DND-41 (cell line): ENCODE measurements at regions not wholly inside any gene's neighbourhood (a gene's known extent, or its start where the extent isn't known, plus 50 kb on each side); places are given as distances from the start of the nearest gene placed in this dataset.

ENCODE experiments used
- ATAC-seq: fragments of 200-7000 bp; cut with Tn5 transposase; 3 replicates; pipeline ENCODE4 v1.9.1; 2021; ENCODE audit warnings: low read depth; ENCODE audit not compliant: insufficient read depth
- DNase-seq: peaks from one replicate; pipeline ENCODE4 v3.0.0-alpha.2; 2020
- H2AFZ ChIP-seq: 2 replicates; pipeline ENCODE4 v1.6.0; 2012; ENCODE audit warnings: low read depth, low read length
- H3K27ac ChIP-seq: 2 replicates; pipeline ENCODE4 v1.5.1; 2012; ENCODE audit warnings: low read length, inconsistent platforms
- H3K27me3 ChIP-seq: fragments of 200-600 bp; sonication (generic); 2 replicates; pipeline ENCODE4 v1.6.0; 2012; ENCODE audit warnings: low read length, mild to moderate bottlenecking, inconsistent platforms; ENCODE audit not compliant: insufficient read depth, poor library complexity
- H3K36me3 ChIP-seq: 2 replicates; pipeline ENCODE4 v1.5.1; 2012; ENCODE audit warnings: low read length, inconsistent platforms; ENCODE audit not compliant: insufficient read depth
- H3K4me1 ChIP-seq: 2 replicates; pipeline ENCODE4 v1.5.1; 2012; ENCODE audit warnings: mild to moderate bottlenecking, low read length; ENCODE audit not compliant: insufficient read depth
- H3K4me2 ChIP-seq: 2 replicates; pipeline ENCODE4 v1.6.0; 2012; ENCODE audit warnings: mild to moderate bottlenecking, moderate library complexity, low read length, inconsistent platforms; ENCODE audit not compliant: insufficient read depth
- H3K4me3 ChIP-seq, 2 experiments: fragments of 200-600 bp in 1 of 2; shearing (Covaris generic) in 1 of 2; 2 replicates each; pipeline ENCODE4 v1.5.1; 2012 to 2016; ENCODE audit warnings: inconsistent platforms in 2 of 2, low read length in 2 of 2, mild to moderate bottlenecking in 2 of 2, low read depth in 1 of 2, moderate library complexity in 1 of 2
- H3K79me2 ChIP-seq: 2 replicates; pipeline ENCODE4 v1.6.0; 2012; ENCODE audit warnings: low read length, inconsistent platforms; ENCODE audit not compliant: insufficient read depth
- H3K9ac ChIP-seq: 2 replicates; pipeline ENCODE4 v1.6.0; 2012; ENCODE audit warnings: low read depth, mild to moderate bottlenecking, inconsistent platforms, low read length, moderate library complexity
- H3K9me3 ChIP-seq: 2 replicates; pipeline ENCODE4 v1.5.1; 2012; ENCODE audit warnings: low read length, moderate library complexity, mild to moderate bottlenecking, inconsistent platforms; ENCODE audit not compliant: insufficient read depth, severe bottlenecking
- H4K20me1 ChIP-seq: 2 replicates; pipeline ENCODE4 v1.6.0; 2012; ENCODE audit warnings: low read length; ENCODE audit not compliant: insufficient read depth
- EZH2 ChIP-seq: IDR thresholded peaks from 3 replicates; pipeline ENCODE4 v1.6.1; 2012; ENCODE audit warnings: borderline replicate concordance, low read depth, mild to moderate bottlenecking, moderate library complexity, low read length, inconsistent platforms; ENCODE audit not compliant: severe bottlenecking
- TF ChIP-seq, protein P1 (sequence below): IDR thresholded peaks from 2 replicates; pipeline ENCODE4 v1.5.1; 2012; ENCODE audit warnings: borderline replicate concordance, low read length, moderate library complexity, mild to moderate bottlenecking; ENCODE audit not compliant: poor library complexity, severe bottlenecking; ENCODE audit errors: extremely low read depth

DNA sequence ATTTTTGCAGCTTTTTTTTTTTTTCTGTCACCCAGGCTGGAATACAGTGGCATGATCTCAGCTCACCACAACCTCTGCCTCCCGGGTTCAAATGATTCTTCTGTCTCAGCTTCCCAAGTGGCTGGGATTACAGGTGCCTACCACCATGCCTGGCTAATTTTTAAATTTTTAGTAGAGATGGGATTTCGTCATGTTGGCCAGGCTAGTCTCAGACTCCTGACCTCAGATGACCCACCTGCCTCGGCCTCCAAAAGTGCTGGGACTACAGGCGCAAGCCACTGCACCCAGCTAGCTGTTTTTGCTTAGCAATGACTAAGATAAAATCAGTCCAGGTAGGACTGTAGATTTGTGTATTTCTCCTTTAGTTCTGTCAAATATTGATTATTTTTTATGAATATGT is 403.7 kb downstream of the PID1 start:
- Histone ChIP-seq H3K79me2 (no peaks in the 10 kb centered on the region), H3K4me2 (no peak overlapping the region), H3K9ac (no peak overlapping the region), H3K4me3 (no peak overlapping the region), H3K4me1 (no peaks in the 10 kb centered on the region), H3K36me3 (no peaks in the 10 kb centered on the region), H3K9me3 (peaks cover 3% of the 10 kb centered on the region), H3K27ac (no peak overlapping the region), H2AFZ (no peak overlapping the region), H3K27me3 (no peaks in the 10 kb centered on the region), H4K20me1 (no peaks in the 10 kb centered on the region)
- no peak for TF ChIP-seq EZH2
- TF ChIP-seq, protein P1, sequence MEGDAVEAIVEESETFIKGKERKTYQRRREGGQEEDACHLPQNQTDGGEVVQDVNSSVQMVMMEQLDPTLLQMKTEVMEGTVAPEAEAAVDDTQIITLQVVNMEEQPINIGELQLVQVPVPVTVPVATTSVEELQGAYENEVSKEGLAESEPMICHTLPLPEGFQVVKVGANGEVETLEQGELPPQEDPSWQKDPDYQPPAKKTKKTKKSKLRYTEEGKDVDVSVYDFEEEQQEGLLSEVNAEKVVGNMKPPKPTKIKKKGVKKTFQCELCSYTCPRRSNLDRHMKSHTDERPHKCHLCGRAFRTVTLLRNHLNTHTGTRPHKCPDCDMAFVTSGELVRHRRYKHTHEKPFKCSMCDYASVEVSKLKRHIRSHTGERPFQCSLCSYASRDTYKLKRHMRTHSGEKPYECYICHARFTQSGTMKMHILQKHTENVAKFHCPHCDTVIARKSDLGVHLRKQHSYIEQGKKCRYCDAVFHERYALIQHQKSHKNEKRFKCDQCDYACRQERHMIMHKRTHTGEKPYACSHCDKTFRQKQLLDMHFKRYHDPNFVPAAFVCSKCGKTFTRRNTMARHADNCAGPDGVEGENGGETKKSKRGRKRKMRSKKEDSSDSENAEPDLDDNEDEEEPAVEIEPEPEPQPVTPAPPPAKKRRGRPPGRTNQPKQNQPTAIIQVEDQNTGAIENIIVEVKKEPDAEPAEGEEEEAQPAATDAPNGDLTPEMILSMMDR, result no peak
- DNase-seq (no peak), ATAC-seq (no peak)

DNA sequence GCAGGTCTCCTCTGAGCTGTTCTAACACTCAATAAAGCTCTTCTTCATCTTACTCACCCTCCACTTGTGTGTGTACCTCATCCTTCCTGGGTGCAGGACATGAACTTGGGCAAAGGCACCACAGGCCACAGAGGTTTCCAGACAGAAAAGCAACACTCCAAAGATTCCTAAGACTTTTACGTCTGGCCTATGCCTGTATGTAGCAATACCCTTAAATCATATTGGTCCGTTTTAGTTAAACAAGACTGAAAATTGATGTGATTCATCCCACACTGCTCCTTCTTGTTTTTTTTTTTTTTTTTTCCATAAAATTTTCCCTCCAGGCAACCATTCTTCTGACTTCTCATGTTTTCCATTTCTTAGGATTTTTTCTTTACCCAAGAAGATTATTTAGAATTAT is 404.3 kb downstream of the PID1 start:
- Histone ChIP-seq H3K27ac (no peak overlapping the region), H2AFZ (no peak overlapping the region), H3K9ac (no peak overlapping the region), H4K20me1 (no peaks in the 10 kb centered on the region), H3K79me2 (no peaks in the 10 kb centered on the region), H3K9me3 (peaks cover 3% of the 10 kb centered on the region), H3K4me2 (no peak overlapping the region), H3K27me3 (no peaks in the 10 kb centered on the region), H3K36me3 (no peaks in the 10 kb centered on the region), H3K4me3 (no peak overlapping the region), H3K4me1 (no peaks in the 10 kb centered on the region)
- ATAC-seq (no peak), DNase-seq (no peak)
- TF ChIP-seq, protein P1, result no peak
- TF ChIP-seq EZH2, result no peak

GRCh38 chr2:228866044-228866443 is 405.0 kb downstream of the PID1 start:
- no peaks in the 10 kb centered on the region for H3K79me2 ChIP-seq
- no peak overlapping the region for H3K4me2 ChIP-seq
- no peak overlapping the region for H2AFZ ChIP-seq
- DNase-seq (no peak), ATAC-seq (no peak)
- H3K9me3 ChIP-seq, result peaks cover 3% of the 10 kb centered on the region
- H3K9ac ChIP-seq, result no peak overlapping the region
- no peak overlapping the region for H3K4me3 ChIP-seq
- TF ChIP-seq EZH2, result no peak
- TF ChIP-seq, protein P1, result no peak
- no peaks in the 10 kb centered on the region for H3K4me1 ChIP-seq
- no peaks in the 10 kb centered on the region for H3K36me3 ChIP-seq
- no peaks in the 10 kb centered on the region for H4K20me1 ChIP-seq
- H3K27me3 ChIP-seq, result no peaks in the 10 kb centered on the region
- H3K27ac ChIP-seq, result no peak overlapping the region

DNA sequence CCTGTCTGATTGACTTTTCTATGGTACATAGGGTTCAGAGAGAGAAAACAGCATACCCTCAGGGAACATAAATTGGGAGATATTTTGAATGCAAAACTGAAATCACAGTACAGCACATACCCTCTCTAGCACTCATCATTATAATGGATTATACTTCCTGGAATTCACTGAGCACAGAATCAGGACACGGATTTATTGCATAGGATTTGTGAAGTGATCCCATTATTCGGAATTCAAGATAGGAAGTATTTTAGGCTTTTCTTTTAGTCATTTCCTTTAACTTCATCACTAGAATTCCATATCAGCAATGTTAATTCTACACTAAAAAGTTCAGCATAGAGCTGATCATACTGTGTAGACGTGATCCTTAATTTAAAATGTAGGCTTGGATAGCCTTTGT is 407.0 kb downstream of the PID1 start:
- no peak for ATAC-seq
- Histone ChIP-seq H4K20me1 (no peaks in the 10 kb centered on the region), H3K4me1 (no peaks in the 10 kb centered on the region), H3K27me3 (no peaks in the 10 kb centered on the region), H3K36me3 (no peaks in the 10 kb centered on the region), H3K79me2 (no peaks in the 10 kb centered on the region), H3K9ac (no peak overlapping the region), H3K4me3 (no peak overlapping the region), H3K27ac (no peak overlapping the region), H3K9me3 (peaks cover 3% of the 10 kb centered on the region), H2AFZ (no peak overlapping the region), H3K4me2 (no peak overlapping the region)
- no peak for DNase-seq
- TF ChIP-seq, protein P1, result no peak
- TF ChIP-seq EZH2, result no peak
